NCI-H2171 (cell line): ENCODE measurements at regions not wholly inside any gene's neighbourhood (a gene's known extent, or its start where the extent isn't known, plus 50 kb on each side); places are given as distances from the start of the nearest gene placed in this dataset.

Source experiments
- DNase-seq: peaks from one replicate; lab custom pipeline; 2025; lab: John Stamatoyannopoulos, UW

- DNase-seq = peak; percentile 44
These were observed 323.3 kb downstream of the RPS6KC1 start for GRCh38 chr1:213374369-213374768.

DNA sequence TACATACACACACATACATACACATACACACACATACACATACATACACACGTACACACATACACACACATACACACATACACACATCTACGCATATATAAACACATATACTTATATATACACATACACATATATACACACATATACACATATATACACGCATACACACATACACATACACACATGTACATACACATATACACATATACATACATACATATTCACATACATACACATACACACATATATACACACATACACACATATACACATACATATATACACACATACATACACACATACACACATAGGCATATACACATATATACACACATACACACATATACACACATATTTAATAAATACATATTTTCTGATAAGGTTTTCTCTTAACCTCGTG is 324.0 kb downstream of the RPS6KC1 start:
- DNase-seq = no peak

DNA sequence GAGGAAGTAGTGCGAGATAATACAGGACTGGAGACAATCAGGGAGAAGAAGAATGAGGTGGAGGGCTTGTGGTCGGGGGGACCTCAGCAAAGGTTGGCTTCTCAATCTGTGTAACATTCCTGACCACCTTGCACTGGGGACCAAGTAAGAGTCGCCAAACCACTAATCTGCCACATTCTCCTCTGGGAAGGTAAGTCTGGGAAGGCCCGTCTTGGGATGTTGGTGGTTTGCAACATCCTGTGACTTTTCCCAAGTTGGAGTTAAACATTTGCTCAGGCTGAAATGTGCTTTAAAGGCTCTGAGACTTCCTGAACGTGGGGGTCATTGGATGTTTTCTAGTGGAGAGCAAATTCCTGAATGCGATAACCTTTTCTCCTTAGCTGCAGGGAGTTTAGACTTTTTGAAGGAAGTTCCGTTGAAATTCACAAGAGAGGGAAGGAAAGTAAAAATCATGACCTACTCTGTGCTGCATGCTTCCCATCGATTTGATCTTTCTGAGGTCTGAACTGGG is 325.9 kb downstream of the RPS6KC1 start:
- no peak for DNase-seq

- DNase-seq = no peak
These were observed 329.8 kb downstream of the RPS6KC1 start for GRCh38 chr1:213380865-213381264.

- DNase-seq = no peak
These were observed 330.6 kb downstream of the RPS6KC1 start for GRCh38 chr1:213381572-213382084.

GRCh38 chr1:213383465-213383864 is 332.4 kb downstream of the RPS6KC1 start:
- DNase-seq = no peak

DNA sequence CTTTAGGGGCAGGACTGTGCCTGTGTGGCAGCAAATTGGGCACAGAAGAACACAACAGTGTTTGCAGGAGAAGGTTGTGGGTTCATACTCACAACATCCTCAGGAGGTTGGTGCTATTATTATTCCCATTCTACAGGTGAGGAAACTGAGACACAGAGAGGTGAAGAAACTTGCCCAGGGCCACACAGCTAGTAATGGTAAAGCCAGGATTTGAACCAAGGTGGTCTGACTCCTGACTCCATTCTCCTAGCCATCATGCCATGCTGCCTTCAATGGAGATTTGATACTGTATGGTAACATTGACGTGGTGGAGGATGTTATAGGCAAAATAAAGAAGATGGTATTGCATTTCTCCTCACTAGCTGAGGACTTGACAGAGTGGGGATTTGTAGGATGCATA is 334.2 kb downstream of the RPS6KC1 start:
- no peak for DNase-seq

DNA sequence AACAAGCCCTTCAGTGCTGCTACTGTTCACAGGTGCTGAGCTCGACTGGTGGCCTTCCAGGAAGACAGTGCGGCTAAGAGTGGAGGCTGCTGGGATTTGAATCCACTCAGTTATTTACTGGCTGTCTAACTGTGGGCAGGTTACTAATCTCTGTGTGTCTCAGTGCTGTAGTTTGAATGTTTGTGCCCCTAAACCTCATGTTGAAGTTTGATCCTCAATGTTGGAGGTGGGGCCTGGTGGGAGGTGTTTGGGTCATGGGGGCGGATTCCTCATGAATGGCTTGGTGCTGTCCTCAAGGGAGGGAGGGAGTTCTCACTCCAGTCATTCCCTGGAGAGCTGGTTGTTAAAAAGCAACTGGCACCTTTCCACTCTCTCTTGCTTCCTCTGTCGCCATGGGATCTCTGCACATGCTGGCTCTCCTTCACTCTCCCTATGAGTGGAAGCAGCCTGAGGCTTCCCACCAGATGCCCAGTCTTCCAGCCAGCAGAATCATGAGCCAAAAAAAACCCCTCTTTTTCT is 334.8 kb downstream of the RPS6KC1 start:
- no peak for DNase-seq

DNA sequence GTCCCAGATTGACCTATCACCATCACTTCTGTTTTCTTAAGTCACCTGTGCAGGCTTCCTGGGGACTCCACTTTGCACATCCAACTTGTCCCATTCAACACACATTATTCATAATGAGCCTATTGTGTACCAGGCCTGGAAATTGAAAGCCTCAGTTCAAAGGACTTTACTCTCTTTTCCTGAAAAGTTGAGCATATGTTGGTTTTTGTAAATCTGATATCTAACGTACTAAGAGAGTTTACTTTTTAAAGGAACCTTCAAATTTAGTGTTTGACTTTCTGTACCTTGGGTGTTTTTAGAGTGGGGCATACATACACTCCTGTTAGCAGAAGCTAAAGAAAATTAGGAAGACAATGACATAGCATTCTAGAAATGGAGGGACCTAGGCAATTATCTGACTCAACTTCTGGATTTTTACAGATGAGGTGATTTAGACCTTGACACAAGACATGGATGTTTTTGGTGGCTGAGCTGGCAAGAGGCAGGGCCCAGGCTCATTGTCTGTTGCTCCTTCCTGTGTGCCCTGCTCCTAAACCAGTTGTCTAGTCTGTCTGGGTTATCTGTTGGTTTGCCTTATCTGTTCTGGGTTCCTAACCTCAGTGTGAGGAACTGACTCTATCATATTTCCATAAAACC is 336.5 kb downstream of the RPS6KC1 start:
- DNase-seq = no peak

DNA sequence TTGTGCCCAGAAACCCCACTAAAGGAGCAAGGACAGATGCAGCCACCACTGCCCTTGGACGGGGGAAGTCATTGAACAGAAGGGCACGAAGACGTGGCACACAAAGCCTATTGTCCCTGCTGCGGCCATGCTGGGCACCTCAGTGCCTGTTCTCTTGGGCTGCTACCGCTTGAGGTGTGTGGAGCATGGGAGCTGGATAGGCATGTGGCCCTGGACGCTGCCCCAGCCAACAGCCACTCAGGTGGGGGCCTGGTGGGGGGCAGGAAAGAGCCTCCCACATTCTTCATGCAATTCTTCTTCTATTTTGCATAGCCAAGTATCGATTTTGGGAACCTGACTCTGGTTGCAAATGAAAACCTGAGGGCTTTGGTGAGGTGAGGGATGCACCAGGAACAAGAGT is 337.2 kb downstream of the RPS6KC1 start:
- DNase-seq = no peak

GRCh38 chr1:213389061-213389581 is 338.1 kb downstream of the RPS6KC1 start:
- DNase-seq = no peak

GRCh38 chr1:213391445-213391844 is 340.4 kb downstream of the RPS6KC1 start:
- no peak for DNase-seq

- no peak for DNase-seq
These were observed 342.8 kb downstream of the RPS6KC1 start for GRCh38 chr1:213393860-213394259.

GRCh38 chr1:213394837-213395236 is 343.8 kb downstream of the RPS6KC1 start:
- no peak for DNase-seq

- DNase-seq = no peak
These were observed 346.6 kb downstream of the RPS6KC1 start for GRCh38 chr1:213397638-213398037.

GRCh38 chr1:213399695-213400094 is 348.7 kb downstream of the RPS6KC1 start:
- DNase-seq = no peak

- no peak for DNase-seq
These were observed 358.2 kb downstream of the RPS6KC1 start for GRCh38 chr1:213409208-213409631.

- DNase-seq = no peak
These were observed 358.9 kb downstream of the RPS6KC1 start for GRCh38 chr1:213409971-213410370.

GRCh38 chr1:213414346-213414745 is 363.3 kb downstream of the RPS6KC1 start:
- DNase-seq = no peak

DNA sequence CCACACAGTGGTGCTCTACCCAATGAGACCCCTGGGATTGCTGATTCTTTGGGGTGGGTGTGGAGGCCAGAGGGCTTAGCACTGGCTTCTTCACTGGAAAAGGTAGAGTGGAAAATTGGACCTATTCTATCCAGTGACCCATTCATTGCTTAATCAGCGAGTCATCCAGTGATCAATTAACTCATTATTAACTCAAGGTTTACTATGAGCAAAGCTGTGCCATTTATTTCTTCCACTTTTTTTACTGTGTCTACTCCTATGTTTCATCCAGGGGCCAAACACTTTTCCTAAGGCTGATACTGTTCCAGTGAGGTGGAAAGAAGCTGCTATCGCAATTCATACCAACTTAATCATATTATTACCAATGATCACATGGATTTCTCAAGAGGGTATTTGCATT is 363.9 kb downstream of the RPS6KC1 start:
- no peak for DNase-seq

- no peak for DNase-seq
These were observed 364.8 kb downstream of the RPS6KC1 start for GRCh38 chr1:213415691-213416380.

GRCh38 chr1:213416461-213417224 is 365.6 kb downstream of the RPS6KC1 start:
- DNase-seq = no peak
